HG02970 (cell line): ENCODE measurements at regions not wholly inside any gene's neighbourhood (a gene's known extent, or its start where the extent isn't known, plus 50 kb on each side); places are given as distances from the start of the nearest gene placed in this dataset.

Experiments
- ATAC-seq: cut with Tn5 transposase; IDR thresholded peaks from one replicate; pipeline ENCODE4 v1.9.1; 2021; ENCODE audit warnings: mild to moderate bottlenecking, moderate library complexity, moderate number of reproducible peaks; ENCODE audit not compliant: unreplicated experiment, low FRiP score

DNA sequence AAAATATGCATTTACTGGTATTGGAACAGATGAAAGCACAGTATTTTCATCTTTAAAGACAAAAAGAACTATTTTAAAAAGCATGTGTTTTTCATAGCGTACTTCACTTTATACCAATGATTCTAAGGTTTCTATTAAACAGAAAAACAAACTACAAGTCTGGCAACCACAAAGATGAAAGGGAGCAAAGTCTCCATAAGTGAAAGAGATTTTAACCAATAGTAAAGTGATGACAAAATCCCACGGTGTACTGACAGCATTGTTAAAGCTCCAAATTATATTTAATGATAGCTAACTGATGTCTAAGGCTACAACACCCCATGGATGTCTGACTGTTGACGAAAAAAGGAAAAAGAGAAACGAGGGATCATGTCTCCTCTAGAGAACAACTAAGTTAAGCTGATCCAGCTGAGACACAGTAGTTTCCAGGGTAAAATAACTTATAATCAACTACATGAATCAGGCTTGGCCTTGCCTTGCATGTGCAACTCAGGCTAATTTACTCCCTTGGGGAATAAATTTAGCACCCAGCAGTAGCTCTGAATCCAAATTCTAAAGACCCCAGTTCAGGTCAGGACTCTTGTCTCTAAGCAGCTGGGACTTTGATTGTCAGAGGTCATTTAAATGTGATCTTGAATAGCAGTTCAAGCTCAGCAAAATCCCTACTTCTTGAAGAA is 56.0 kb upstream of the TAB2 start:
- no peak for ATAC-seq

DNA sequence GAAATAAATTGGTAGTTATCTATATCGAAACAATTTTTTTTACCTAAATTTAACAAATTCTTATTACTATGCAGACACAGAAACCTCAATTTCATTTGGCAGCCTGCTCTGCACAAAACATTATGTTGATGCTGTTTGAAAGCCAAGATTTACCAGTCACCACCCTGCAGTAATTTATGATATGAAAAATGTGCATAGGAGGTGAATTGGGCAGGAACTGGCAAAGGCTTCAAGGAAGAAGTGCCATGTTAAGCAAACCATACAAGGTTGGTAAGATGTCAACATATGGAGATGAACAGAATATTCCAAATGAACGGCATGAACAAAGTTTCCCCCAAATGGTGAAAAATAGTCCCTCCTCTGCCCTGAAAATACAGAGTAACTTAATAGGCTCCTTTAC is 54.2 kb upstream of the TAB2 start:
- no peak for ATAC-seq

GRCh38 chr6:149264629-149265028 is 52.9 kb upstream of the TAB2 start:
- no peak for ATAC-seq

- ATAC-seq, result no peak
Measured at GRCh38 chr6:149265945-149266344, 51.6 kb upstream of the TAB2 start.

- ATAC-seq, result no peak
Measured at GRCh38 chr6:149266659-149267058, 50.9 kb upstream of the TAB2 start.

DNA sequence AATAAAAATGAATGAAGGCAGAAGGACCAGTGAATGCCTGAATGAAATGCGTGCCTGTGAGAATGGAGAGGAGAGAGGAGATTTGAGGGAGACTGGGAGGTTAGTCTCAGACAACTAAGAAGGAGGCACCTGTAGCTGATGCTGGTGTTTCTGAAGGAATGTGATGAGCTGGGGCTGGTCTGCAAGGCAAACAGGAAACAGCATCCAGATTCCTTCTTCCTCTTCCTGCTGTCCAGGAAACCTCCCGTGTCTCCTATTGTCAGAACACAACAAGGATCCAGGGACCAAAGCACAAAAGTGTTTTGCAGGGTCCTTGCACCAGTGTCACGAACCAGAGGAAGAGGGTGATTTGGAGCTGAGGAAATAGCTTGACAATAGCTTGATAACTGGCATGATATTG is 50.4 kb upstream of the TAB2 start:
- no peak for ATAC-seq

DNA sequence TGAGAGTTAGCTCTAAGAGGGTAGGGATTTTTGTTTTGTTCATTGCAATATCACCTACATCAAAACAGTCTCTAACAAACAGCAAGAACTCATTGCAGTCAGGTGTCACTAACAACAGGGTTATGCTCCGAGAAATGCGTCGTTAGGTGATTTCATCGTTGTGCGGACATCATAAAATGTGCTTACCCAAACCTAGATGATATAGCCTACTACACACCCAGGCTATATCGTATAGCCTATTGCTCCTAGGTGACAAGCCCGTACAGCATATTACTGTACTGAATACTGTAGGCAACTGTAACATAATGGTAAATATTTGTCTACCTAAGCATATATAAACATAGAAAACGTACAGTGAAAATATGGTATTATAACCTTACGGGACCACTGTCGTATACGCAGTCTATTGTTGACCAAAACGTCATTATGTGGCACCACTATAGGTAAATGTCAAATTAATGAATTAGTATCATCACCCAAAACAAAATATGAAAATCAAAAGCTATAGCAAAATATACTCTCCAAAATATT is 49.9 kb upstream of the TAB2 start:
- ATAC-seq, result no peak
